ENCODE measurements at regions not wholly inside any gene's neighbourhood (a gene's known extent, or its start where the extent isn't known, plus 50 kb on each side); places are given as distances from the start of the nearest gene placed in this dataset.
"Not testable (repeated sequence)": the region's sequence is repeated elsewhere in the genome, so short reads cannot be mapped to it uniquely, and the experiment has no call there.

DNA sequence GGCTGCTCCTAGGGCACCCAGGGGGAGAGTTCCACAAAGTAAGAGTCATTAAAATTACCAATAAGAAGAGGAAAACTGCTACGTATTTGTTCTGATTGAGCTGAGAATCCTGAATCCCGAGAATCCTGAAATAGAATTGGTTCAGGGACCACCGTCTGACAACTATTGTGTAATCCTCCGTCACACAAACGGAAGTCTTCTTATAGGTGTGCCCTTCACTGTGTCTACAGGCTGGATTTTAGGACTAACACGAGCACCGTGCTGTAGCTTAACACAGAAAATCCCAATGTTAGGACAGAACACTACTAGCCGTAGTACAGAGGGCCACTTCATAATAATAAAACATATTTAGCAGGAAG is 50.6 kb upstream of the RNF182 start:
- DNase-seq: no peak

DNA sequence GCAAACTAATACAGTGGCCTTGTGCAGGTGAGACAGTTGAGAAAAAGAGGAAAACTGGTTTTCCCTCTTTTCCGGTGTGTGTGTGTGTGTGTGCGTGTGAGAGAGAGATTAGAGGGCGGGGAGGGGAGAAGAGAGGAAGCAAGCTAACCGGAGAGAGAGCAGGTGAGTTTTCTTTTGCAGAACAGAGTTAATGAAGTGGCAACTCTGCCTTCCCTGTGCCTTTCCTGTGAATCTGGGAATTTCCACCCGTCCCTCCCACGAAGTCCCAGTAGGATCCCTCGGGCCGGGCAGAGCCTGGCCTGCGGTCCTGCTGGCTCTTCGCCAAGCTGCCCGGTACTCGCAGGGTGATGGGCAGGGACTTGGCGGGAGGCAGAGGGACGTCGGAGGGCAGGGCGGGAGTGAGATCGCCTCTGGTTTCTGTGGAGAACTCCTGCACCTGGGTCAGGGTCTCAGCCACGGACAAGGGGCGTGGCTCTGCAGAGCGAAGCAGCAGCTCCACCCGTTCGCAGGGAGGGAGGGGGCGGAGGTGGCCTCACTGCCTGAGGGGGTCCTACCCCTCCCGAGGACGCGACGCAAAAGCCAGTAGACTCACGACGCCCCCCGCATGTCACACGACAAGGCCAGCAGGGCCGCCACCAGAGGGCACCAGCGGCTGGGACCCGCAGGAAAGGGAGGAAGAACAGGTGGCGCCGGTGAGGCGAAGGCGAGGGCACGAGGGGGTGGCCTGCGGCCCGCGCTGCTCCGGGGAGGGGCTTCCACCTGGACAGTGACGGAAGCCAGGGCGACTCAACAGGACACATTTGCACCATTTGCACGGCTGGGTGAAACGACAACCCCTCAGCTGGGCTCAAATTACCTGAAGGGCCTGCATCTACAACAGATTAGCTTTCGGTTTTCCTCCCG is 51.2 kb upstream of the RNF182 start:
- peak; percentile 78 for DNase-seq

DNA sequence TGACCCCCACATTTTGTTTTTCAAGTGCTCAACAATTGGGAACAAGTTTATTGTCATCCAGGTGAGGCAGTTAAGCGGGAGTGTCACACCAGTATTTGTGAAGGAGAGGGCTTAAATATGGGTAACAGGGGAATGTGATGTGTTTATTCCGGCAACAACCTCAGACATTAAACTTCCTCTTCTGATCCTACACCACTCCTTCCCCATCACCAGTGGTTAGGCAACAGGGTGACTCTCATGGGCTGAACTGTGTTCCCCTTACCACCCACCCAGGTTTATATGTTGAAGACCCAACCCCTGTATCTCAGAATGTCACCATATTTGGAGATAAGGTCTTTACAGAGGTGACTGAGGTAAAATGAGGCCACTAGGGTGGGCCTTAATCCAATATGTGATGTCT is 52.1 kb upstream of the RNF182 start:
- DNase-seq: no peak

DNA sequence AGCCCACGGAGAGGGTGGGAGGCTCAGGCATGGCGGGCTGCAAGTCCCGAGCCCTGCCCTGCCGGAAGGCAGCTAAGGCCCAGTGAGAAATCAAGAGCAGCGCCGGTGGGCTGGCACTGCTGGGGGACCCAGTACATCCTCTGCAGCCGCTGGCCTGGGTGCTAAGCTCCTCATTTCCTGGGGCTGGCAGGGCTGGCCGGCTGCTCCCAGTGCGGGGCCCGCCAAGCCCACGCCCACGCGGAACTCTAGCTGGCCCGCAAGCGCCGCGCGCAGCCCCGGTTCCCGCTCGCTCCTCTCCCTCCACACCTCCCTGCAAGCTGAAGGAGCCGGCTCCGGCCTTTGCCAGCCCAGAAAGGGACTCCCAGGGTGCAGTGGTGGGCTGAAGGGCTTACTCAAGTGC is 52.7 kb upstream of the RNF182 start:
- DNase-seq: not testable (repeated sequence)

DNA sequence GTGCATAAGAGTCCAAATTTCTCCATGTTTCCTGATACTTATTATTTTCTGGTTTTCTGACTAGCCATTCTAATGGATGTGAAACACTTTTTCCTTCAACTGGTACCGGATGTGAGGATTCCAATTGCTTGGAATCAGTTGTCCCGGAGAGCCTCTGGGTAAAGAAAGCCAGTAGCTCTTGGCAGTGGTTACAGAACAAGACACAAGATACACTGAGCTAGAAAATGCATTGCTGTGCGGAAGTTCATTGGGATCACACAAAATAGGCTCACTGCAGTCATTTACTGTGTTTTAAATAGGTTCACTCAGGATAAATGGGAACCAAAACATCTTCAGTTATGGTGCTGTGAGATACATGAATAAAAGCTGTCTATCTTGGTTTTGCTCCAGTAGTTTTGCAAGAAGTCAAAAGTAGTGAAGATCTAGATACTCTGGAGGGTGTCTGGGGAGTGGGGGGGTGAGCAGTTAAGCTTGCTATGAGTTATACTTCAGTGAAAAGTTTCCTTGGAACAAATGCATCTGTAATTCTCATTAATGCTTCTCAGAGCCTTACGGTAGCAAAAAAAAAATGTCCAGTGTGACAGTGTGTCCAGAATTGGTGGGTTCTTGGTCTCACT is 54.4 kb upstream of the RNF182 start:
- DNase-seq: peak; percentile 33

DNA sequence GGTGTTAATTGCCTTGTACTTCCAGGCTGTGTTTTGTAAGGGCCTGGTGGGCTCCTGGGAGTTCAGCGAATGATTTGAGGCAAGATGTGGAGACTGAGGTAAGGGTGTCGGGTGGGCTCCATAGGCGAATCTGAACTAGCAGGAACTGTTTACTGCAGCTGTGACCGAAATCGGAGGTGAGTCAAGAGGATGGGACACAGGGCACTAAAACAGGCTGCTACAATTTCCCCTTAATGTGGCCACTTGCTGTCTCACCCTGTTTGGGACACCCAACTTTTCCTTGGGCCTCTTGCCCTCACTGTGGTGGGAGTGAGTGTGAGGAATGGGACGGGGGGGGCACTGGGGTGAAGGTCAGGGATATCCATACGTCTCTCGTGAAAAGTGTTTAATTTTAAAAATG is 53.9 kb upstream of the MCUR1 start:
- no peak for DNase-seq

DNA sequence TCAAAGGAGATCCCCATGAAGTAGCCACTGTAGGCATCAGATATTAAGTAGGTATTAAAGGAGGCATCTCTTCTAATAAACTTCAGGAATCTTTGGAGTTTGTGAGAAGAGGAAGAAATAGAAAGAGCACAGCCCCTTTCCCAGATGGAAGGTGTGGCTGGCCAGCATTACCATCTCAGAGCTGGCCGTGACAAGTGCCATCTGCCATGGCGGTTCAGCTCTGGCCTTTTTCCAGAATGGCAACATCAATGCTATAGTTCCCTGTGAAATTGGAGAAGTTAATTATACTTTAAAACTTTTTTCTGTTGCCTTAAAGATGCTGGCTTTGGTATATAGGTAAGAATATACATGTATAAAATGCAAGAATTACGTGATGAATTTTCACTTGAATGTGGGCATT is 51.9 kb upstream of the MCUR1 start:
- no peak for DNase-seq

DNA sequence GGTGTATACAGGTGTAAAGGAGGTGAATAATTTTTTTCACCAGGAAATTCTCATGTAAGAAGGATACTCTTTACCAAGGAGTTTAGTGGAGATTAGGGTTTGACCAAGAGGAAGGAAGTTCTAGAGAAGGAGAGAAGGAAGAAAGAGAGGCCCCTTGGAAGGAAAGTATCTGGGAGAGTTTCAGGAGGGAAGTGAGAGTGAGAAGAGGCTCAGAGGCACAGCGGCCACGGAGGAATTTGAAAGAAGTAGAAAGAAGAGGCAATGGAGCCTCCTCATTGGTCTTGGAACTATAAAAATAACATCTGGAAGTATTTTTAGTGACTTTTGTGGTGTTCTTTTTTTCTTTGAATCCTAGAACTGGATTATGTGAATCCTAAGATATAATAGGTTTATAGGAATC is 50.8 kb upstream of the MCUR1 start:
- peak; percentile 37 for DNase-seq

DNA sequence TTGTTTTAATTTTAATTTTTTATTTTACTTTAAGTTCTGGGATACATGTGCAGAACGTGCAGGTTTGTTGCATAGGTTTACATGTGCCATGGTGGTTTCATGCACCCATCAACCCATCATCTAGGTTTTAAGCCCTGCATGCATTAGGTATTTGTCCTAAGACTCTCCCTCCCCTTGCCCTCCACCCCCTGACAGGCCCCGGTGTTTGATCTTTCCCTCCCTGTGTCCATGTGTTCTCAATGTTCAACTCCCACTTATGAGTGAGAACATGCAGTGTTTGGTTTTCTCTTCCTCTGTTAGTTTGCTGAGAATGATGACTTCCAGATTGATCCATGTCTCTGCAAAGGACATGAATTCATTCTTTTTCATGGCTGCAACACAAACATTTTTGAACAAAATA is 50.3 kb upstream of the MCUR1 start:
- not testable (repeated sequence) for DNase-seq
